ENCODE measurements at regions not wholly inside any gene's neighbourhood (a gene's known extent, or its start where the extent isn't known, plus 50 kb on each side); places are given as distances from the start of the nearest gene placed in this dataset.

- Histone ChIP-seq H4K5ac (ENCODE audit: low read depth, low read length) (no peak overlapping the region), H2AFZ (replicated peaks; ENCODE audit: low read length, poor library complexity) (no peak overlapping the region), H2AK9ac (replicated peaks; ENCODE audit: low read depth, low read length, poor library complexity) (no peak overlapping the region), H3K9ac (ENCODE audit: low read depth, low read length) (no peak overlapping the region), H2BK20ac (ENCODE audit: low read depth, low read length) (no peak overlapping the region), H2AK5ac (ENCODE audit: low read depth, low read length) (no peak overlapping the region), H3K9me3 (ENCODE audit: control insufficient read depth, insufficient read depth, low read length) (peaks cover 2% of the 10 kb centered on the region; the same call in 1 of the 2 replicates), H3K4me3 (ENCODE audit: insufficient read depth, low read depth, low read length) (no peak overlapping the region), H4K8ac (ENCODE audit: low read depth in 2 of 2, low read length in 2 of 2) (no peak overlapping the region), H3K4me2 (ENCODE audit: low read depth, low read length) (no peak overlapping the region), H4K91ac (ENCODE audit: insufficient read depth, low read depth, low read length) (no peak overlapping the region), H2BK120ac (ENCODE audit: low read depth, low read length) (no peak overlapping the region), H3K4ac (ENCODE audit: low read depth, low read length) (no peak overlapping the region), H3K27ac (ENCODE audit: insufficient read depth, low read length) (no peak overlapping the region), H3K14ac (replicated peaks; ENCODE audit: low read depth, low read length) (no peak overlapping the region), H3K27me3 (ENCODE audit: control insufficient read depth, insufficient read depth, low read length) (no peaks in the 10 kb centered on the region), H4K20me1 (ENCODE audit: insufficient read depth, low read length) (no peaks in the 10 kb centered on the region), H3K18ac (ENCODE audit: low read depth, low read length) (no peak overlapping the region), H3K4me1 (ENCODE audit: control insufficient read depth, insufficient read depth, low read length) (no peaks in the 10 kb centered on the region), H3K23ac (ENCODE audit: low read depth, low read length) (no peak overlapping the region), H3K9me1 (ENCODE audit: insufficient read depth, low read length) (no peaks in the 10 kb centered on the region), H2BK5ac (ENCODE audit: low read depth, low read length, poor library complexity, severe bottlenecking) (no peak overlapping the region), H3K36me3 (ENCODE audit: control insufficient read depth, insufficient read depth, low read length) (no peaks in the 10 kb centered on the region), H3K79me1 (ENCODE audit: low read depth in 1 of 2, low read length in 2 of 2) (no peaks in the 10 kb centered on the region), H3K56ac (ENCODE audit: extremely low read depth, insufficient read depth, low read length) (no peak overlapping the region), H2BK15ac (ENCODE audit: low read depth, low read length) (no peak overlapping the region)
- BruUV-seq (replicated peaks), result no TSS peak
- CTCF ChIA-PET, result interaction anchor here (1.1 kb wide), 1 partner anchor 9 kb away, joined by 3 read pairs; no protein-coding TSS in a partner anchor
- ATAC-seq (ENCODE audit: low read depth) (no peak), DNase-seq (no peak)
- in situ Hi-C loops (cut with MboI; ENCODE audit: low sequenced_read_pairs), result no loop called here
- intact Hi-C loops (cut with micrococcal nuclease), result no loop called here
- POLR2A ChIA-PET (ENCODE audit: unreplicated experiment), result no interaction called here
- dilution Hi-C loops (cut with HindIII; ENCODE audit: low sequenced_read_pairs, unreplicated experiment), result no loop called here
- TF ChIP-seq ELK1 (IDR thresholded peaks at IDR 0.05; ENCODE audit: borderline replicate concordance, low read depth, low read length), result no peak
- no peak for TF ChIP-seq FOS (IDR thresholded peaks at IDR 0.05; ENCODE audit: low read depth, low read length)
- TF ChIP-seq MAZ (IDR thresholded peaks at IDR 0.05; ENCODE audit: borderline replicate concordance, low read depth, low read length), result no peak
- no peak for TF ChIP-seq BHLHE40 (IDR thresholded peaks at IDR 0.05; ENCODE audit: low read depth, low read length)
- TF ChIP-seq RFX5 (IDR thresholded peaks at IDR 0.05; ENCODE audit: low read depth, low read length), result no peak
- TF ChIP-seq CHD1 (IDR thresholded peaks at IDR 0.05; ENCODE audit: low read depth, low read length), result no peak
- whole genome bisulfite sequencing, 2 experiments (ENCODE audit: extremely low coverage in 2 of 2, insufficient read length in 1 of 2), result no CpG with 5 or more reads among the region's 5 CpGs
These were observed 527.3 kb downstream of the TLL1 start for GRCh38 chr4:166400270-166400894.

Data from IMR-90 (cell line).